T-helper 1 cell treated with Interleukin-12 subunit alpha and Interleukin-12 subunit beta and Interleukin-4 antibody, amounts not matched to agents 30 ng/mL and 1 ng/mL, for 36 hours (primary cell): ENCODE measurements at regions not wholly inside any gene's neighbourhood (a gene's known extent, or its start where the extent isn't known, plus 50 kb on each side); places are given as distances from the start of the nearest gene placed in this dataset.
"Not testable (repeated sequence)": the region's sequence is repeated elsewhere in the genome, so short reads cannot be mapped to it uniquely, and the experiment has no call there.

Experiments used
- intact Hi-C: fragments of 100-400 bp; cut with micrococcal nuclease; formaldehyde crosslinking; loops from one replicate; pipeline ENCODE4 v1.15.1; 2024

DNA sequence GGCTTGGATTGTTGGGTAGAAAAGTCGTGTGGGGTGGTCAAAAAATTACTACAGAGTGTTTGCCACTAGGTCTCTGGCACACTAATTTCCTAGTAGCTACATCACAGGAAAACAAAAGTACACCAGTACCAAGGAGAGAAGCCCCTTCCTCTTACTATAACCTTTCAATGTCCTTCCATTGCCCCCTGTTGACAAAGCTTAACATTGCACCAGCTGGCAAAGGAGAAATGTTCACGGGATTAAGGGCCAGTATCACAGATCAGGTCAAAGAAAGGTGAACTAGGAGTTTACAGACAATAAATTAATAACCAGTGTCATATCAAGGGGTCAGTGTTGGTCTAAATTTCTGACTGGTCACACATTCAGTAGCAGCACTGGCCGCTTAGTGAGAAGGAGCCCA is 1139.6 kb upstream of the FAM98A start:
- intact Hi-C loops = no loop called here

DNA sequence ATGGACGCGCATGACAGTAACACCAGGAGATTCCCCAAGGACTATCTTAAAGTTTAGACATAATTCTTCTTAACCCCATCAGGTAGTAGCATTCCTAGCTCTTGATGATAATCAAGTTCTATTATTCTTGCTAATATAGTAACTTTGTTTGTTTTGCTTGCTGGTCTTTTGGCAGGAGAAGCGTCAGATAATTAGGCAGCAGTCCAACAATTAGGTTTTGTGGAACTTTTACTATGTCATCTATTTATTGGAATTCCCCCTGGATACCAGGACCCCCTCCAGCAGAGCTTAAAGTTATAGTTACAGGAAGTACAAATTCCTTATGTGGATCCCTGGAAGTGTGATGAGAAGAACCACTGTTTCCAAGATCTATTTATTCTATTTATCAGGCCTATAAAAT is 1138.0 kb upstream of the FAM98A start:
- intact Hi-C loops = no loop called here

DNA sequence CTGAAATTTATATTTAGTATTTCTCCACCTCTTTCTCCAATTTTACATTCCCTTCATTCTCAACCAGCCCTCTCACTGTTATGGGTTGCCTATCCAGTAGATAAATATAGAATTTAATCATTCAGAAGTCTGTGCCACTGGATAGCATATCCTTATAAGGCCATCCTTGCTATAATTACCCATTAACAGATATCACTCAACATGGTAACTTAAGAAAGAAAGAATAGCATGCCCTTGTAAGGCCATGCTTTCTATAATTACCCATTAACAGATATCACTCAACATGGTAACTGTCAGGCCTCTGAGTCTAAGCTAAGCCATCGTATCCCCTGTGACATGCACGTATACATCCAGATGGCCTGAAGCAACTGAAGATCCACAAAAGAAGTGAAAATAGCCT is 1137.4 kb upstream of the FAM98A start:
- intact Hi-C loops = no loop called here

DNA sequence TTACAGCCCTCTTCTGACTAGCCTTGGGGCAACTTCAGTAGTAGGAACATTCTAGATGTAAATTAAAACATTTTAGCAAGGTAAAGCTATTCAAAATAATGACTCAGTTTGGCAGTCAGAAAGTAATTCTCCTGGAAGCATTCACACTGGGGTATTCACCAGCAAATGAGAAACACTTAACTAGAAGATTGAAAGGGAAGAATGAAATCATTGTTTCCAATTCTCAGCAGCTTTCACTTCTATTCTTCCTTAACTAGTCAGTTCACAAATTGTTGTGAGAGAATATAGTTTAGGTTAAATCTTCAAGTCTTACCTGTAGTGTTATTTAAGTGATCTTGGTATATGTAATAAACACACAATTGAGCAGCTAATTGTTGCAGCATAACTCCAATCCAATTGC is 1135.6 kb upstream of the FAM98A start:
- intact Hi-C loops = no loop called here

DNA sequence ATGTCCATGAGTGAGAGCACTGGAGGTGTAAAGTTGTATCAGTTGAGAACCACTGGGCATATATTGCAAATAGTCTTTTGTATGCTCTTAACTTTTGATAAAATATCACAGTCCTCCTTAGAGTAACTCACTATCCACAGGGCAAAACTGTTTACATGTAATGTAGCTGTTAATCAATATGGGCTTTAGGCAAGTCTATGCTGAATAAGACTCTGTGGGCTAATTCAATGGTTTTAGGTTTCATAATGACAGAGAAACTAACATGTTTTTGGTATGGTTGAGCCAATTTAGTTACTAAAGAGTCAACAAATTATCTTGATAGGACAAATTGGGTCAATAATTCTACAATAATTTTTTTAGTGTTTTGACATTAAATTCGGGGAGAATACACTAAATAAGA is 1134.9 kb upstream of the FAM98A start:
- intact Hi-C loops = no loop called here

DNA sequence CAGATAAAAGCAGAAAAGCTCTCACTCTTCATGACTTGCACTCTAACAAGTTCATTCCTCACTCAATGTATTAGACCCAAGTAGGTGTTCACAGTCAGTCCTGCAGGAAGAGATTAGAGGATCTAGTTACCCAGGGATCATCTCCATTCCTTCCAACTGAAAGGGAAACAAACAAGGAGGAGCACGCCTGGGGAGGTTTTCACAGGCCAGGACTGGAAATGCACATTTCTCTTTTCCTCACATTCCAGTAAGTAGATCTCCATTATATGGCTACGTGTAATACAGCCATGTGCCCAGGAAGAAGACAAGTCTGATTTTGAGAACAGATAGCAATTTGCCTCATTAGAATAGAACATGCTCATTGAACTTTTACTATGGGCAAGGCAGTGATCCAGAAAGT is 1132.2 kb upstream of the FAM98A start:
- intact Hi-C loops = no loop called here

DNA sequence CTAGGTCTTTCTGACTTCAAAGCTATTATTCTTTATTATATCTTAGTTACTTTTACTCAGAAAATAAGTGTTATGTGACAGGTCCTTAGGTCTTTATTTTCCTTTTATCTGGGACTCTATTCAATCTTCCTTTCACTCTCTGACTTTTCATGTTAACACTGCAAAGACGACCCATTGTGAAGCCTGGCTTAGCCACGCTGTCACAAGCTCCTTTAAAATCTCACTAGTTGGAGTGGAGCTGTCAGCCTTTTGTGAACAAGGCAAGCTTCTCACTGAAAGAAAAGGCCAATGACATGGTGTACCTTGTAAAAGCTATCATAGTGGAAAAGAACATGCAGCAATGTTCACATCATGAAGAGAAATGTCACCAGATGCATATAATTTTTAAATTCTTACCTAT is 1130.7 kb upstream of the FAM98A start:
- intact Hi-C loops = no loop called here

DNA sequence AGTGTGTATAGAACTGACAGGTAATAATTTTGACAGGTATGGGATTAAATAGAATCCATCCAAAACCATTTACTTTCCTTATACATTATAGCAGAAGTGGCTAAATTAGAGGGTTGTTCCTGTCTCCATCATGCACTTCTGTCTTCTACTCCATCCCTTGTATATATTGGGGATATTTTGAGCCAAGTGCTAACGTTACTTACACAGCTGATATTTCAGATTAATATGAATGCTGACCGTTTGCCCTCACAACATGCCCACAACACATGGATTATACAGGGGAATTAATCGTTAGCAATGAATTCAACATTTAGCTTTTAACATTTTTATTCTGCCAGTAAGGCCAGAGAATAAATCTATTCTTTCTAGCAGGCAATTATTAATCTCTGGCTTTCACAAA is 1125.0 kb upstream of the FAM98A start:
- intact Hi-C loops = no loop called here

DNA sequence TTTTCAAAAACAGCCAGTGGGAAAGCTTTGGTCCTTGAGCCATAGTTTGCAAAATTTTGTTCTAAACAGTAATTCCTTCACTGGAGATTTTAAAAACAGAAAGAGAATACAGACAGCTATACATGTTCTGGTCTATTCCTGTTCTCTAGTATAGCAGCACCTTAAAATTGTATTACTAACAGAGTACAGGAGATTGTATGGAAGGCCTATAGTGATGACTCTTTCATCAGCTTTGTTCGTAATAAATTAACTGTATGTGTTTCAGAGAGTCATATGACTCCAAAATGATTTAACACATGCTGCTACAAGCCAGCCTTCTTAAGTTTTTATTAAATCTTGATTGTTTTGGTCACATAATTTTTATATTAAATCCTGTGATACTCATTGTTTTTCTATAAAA is 1124.6 kb upstream of the FAM98A start:
- intact Hi-C loops = no loop called here

DNA sequence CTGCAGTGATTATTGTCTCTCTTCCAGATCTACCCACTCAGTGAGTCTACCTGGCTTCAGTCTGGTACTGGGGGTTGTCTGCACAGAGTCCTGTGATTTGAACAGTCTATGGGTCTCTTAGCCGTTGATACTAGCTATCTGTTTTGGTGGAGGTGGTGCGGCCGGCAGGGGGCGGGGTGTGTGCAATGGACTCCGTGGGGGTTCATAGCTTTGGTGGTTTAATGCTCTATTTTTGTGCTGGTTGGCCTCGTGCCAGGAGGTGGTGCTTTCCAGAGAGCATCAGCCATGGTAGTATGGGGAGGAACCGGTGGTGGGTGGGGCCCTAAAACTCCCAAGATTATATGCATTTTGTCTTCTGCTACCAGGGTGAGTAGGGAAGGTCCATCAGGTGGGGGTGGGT is 1120.1 kb upstream of the FAM98A start:
- intact Hi-C loops = no loop called here

DNA sequence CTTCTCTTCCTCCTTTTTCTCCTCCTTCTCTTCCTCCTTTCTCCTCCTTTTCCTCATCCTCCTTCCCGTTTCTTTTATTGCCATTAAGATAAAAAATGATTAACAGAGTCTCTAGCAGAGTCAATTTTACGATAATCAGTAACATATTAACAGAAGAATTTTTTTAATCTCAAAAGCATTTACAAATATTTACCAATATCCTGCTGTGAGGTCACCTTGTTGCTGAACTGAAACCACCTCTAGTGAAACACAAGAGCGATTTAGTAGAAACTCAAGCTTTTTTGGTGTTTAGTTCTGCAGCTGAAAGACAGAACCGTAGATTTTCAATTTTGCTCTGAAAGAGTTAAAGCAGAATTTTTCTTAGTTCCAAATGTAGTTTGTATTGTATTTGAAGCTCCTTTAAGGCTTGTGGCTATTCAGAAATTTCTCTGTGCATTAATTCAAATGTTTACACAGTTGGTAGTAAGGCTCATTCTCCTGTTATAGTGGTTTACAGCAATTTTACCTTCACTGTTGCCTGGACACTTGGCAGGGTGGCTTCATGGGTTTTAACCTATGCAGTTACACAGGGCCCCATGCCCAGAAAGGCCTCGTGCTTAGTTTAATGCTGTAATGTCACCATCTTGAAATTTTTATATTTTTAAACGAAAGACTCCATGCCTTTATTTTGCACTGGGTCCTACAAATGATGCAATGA is 1106.6 kb upstream of the FAM98A start:
- intact Hi-C loops = no loop called here

DNA sequence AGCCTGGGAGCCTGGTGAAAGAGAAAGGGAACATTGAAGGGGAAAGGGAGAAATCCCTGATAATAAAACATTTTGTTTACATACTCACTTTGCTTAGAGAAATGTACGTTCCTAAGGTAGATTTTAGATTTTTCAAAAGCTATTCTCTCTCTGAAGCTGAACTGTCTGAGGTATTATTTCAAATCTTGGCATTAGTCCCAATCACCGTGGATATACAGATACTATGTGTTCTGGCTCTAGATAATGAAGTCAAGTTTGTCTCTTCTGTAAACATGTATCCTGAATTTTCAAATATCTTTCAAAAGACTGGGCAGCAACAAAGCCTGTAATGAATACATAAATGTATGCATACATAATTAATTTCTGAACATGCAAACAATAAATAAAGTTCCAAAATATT is 1104.2 kb upstream of the FAM98A start:
- intact Hi-C loops = no loop called here

DNA sequence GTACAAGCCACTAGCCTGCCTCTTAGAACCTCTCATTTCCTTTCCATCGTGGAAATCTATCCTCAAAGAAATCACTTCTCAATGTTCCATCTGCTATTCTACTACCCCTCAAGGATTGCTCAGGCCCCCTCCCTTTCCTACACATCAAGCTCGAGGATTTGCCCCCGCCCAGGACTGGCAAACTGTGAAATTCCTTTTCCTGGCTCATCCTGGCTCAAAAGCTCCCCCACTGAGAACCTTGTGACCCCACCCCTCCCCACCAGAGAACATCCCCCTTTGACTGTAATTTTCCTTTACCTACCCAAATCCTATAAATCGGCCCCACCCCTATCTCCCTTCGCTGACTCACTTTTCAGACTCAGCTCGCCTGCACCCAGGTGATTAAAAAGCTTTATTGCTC is 1103.3 kb upstream of the FAM98A start:
- intact Hi-C loops = not testable (repeated sequence)

DNA sequence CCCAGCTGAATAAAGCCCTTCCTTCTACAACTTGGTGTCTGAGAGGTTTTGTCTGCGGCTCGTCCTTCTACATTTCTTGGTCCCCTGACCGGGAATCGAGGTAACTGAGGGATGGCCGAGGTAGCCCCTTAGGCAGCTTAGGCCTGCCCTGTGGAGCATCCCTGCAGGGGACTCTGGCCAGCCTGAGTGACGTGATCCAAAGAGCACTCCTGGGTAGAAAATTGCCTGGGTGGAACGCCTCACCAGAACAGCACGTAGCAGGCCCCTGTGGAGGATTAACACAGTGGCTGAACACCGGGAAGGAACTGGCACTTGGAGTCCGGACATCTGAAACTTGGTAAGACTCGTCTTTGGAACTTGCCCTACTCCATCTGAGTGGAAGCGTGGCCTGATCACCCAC is 1078.5 kb upstream of the FAM98A start:
- intact Hi-C loops = not testable (repeated sequence)

DNA sequence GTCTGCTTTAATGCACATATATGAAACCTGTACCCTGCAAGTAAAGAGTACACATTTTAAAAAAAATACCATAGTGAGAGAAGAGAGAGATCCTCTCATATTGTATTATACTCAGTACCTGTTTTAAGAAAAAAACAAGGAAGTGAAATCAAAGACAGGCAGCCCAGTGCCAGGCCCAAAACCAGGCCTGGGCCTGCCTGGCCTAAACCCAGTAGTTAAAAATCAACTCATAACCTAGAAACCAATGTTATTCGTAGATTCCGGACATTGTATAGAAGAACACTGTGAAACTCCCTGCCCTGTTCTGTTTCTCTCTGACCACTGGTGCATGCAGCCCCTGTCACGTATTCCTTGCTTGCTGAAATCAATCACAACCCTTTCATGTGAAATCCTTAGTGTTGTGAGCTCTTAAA is 1078.0 kb upstream of the FAM98A start:
- intact Hi-C loops = not testable (repeated sequence)

DNA sequence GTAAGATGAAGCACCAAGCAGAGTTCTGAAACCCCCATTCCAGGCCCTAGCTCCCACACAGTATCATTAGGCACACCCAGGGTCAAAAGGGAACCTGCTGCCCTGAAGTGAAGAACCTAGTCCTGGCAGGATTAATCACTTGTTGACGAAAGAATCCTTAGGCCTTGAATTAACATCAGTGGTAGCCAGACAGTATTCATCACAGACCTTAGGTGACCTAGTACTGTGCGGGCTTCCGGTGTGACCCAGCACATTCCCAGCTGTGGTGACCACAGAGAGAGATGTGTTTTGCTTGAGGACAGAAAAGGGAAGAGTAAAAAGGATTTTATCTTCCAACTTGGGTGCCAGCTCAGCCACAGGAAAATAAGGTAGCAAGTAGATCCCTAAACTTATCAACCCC is 1071.4 kb upstream of the FAM98A start:
- intact Hi-C loops = no loop called here

DNA sequence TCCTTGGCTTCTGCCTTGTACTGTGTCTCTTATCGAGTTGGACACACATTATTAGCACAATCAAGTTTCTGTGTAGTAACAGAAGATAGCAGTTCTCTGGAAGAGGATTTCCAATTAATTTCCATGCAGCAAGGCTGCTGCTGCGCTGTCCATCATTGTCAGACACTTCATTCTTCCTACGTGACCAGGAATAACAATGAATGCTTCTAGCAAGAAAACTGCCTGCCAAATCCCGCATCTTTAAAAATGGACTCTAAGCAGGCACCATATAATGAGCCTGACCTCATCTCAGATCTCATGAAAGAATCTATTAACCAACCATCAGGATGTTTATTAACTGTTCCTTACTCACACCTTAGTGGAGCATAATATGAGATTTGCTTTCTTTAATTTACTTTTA is 1067.7 kb upstream of the FAM98A start:
- intact Hi-C loops = no loop called here

DNA sequence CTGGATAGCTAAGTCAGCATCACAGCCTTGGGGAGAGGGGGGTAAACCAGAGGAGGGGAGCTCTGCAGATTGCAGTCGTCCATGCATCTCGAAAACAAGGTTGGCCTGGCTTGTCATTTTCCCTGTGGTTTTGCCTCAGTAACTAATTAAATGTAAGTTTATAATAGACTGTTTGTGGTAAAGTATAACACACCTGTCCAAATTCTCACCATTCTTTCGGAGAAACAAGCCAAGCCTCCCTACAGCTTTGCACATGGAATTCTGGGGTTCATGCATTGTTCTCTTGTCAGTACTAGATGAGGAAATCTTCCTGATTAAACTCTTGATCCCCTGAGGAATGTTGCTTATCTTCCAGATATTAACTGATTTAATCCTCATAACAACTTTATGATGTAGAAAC is 1065.2 kb upstream of the FAM98A start:
- intact Hi-C loops = no loop called here

DNA sequence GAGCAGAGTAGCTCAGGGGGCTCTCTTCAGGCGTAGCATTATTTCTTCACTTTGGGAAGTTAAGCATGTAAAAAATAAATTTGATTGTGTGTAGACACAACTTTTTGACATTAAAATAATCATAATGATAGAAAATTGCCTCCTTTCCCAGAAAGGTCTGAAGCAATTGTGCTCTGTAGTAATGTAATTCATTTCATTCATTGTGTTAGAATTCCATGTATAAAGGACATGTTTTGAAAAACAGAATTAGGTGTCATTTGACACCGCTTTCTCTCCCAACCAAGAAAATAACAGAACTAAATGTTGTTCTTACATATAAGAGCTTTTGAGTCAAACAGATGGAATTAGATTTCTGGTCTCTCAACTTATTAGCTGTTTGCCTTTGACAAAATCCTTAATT is 1064.2 kb upstream of the FAM98A start:
- intact Hi-C loops = no loop called here

DNA sequence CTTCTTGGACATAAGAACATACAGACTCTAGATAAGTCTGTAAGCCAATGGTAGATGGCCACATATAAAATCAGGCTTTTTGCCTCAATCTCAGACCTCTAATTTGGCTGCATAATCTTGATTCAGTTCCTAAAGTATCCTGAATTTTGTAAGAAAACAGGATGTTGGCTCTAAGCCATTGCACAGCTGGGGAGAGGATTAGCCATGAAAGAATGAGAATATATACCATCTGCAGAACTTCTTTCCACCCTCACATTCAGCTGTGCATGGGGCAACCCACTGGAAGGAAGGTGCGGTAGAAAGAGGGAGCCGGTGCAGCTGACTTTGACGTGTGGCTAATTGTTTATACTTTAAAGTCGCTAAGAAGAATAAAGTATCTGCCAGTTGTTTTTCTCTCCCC is 1061.6 kb upstream of the FAM98A start:
- intact Hi-C loops = no loop called here

DNA sequence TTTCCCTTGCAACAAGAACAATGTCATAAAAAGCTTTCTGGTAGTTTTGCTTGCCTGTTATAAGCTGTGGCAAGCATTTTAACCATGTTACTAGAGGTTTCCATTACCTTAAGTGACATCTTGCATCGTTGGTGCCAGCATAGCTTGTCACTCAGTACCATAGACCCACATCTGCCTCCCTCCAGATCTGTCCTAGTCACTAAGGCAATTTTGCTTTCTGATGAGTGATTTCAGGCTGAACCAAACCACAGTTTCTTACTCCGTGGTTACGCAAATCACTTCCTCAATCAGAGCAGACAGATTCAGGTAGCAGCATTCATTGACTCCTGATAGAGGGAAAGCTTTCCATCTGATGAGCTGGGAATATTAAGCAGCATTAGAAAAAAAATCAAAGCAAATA is 1057.5 kb upstream of the FAM98A start:
- intact Hi-C loops = no loop called here

DNA sequence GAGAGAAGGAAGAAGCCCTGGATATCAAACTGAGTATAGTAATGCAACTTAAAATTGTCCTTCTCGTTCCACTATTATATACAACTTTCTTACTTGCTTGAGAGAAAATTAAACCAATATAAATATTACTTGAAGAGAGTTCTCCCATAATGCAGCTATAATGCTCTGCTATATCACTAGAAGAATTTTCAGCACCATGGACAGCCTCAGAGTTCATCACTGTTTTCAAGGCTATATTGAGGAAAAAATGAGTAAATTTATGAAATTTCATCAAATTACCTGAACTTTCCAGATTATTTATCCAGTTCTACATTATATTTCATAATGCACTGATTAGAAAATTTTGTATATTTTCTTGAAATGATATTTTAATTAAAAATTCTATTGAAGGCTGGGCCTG is 1053.5 kb upstream of the FAM98A start:
- intact Hi-C loops = no loop called here

DNA sequence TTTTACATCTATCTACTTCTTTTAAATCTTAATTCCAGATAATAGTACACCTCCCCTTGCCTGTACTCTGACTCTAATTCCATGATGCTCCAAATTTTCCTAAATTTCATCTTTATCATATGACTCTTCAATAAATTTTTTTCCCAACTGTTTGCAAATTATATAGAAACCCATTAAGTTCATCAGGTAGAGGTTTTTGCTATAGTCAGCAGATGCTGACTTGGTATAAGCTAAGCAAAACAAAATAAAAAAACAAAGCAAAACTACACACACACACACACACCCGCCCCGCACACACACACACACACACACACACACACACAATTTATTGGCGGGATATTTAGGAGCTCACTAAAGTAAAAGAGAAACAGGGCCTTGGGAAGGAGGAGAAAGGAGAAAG is 1047.8 kb upstream of the FAM98A start:
- intact Hi-C loops = no loop called here

DNA sequence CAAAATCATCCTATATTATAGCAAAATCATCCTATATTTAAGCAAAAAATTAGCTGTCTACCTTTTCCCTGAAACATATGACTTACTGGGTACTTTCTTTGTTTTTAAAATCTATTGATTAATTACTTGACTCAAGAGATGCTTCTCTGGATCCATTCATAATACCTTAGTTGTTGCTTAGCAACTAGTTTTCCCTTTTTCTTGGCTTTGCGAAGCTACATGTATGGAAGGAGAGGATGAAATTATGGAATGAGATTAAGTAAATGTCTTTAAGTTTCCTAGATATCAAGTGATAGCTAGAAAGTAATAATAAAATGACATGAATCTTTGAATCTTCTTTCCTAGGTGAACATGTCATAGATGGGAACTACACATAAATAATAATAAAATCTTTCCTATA is 1033.2 kb upstream of the FAM98A start:
- intact Hi-C loops = no loop called here
